Skeletal muscle cell (primary cell): ENCODE measurements at regions not wholly inside any gene's neighbourhood (a gene's known extent, or its start where the extent isn't known, plus 50 kb on each side); places are given as distances from the start of the nearest gene placed in this dataset.
"Not testable (repeated sequence)": the region's sequence is repeated elsewhere in the genome, so short reads cannot be mapped to it uniquely, and the experiment has no call there.

Experiments used
- DNase-seq: peaks from one replicate; pipeline ENCODE4 v3.0.0-alpha.2; 2010; ENCODE audit warnings: low read depth
- H3K4me3 ChIP-seq: 2 replicates; pipeline ENCODE4 v1.5.1; 2011; ENCODE audit warnings: low read depth, mild to moderate bottlenecking, control low read depth, low read length, moderate library complexity

GRCh38 chr14:54221971-54222370, 174.8 kb upstream of the CDKN3 start:
- H3K4me3 ChIP-seq, result no peak overlapping the region
- DNase-seq, result no peak

DNA sequence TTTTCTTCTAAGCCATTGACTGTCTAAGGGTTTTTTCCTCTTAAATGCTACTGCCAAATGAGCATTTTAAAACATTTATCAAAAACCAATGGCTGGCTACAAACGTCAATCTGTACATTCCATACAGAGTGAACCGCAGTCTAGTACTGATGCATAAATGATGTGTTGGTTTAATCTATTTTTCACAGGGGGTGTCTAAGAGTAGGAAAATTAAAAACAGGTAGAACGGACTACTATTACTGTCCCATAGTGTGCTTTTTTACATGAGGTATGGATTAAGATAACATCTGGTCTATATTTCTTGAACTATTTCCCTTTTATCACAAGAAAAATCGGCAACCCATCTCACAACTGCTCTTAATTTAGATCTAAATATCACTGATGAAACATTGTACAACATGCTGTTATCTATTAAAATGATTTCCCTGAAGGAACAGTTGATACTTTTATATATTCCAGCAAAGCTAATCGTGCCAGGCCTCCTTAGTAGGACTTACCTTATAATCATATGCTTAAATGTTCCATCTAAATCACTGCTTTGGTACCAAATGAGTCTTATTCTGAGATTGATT, 172.9 kb upstream of the CDKN3 start:
- no peak for DNase-seq
- no peak overlapping the region for H3K4me3 ChIP-seq

GRCh38 chr14:54225457-54226060, 171.2 kb upstream of the CDKN3 start:
- DNase-seq, result no peak

DNA sequence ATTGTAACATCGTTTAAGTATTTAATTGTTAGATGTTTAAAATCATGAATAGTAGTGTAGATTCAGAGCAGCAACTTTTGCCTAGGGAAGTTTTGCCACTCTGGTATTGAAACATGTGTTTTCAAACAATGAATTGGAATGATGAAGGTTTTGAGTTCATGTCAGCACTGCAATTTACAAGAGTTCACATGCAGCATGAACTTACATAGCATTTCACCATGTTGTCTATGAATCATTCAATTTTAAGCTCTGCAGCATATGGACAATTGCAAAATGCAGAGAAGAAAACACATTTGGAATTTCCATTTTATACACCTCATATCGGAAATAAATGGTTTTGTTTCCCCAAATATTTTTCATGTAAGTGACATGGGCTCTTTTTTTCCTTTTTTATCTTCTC, 170.7 kb upstream of the CDKN3 start:
- H3K4me3 ChIP-seq, result no peak overlapping the region
- DNase-seq, result peak; percentile 53

More at GRCh38 chr14:54225457-54226060, 171.2 kb upstream of the CDKN3 start:
- H3K4me3 ChIP-seq, result no peak overlapping the region

- no peak for DNase-seq
- no peak overlapping the region for H3K4me3 ChIP-seq
These were observed 170.2 kb upstream of the CDKN3 start for GRCh38 chr14:54226558-54226957.

DNA sequence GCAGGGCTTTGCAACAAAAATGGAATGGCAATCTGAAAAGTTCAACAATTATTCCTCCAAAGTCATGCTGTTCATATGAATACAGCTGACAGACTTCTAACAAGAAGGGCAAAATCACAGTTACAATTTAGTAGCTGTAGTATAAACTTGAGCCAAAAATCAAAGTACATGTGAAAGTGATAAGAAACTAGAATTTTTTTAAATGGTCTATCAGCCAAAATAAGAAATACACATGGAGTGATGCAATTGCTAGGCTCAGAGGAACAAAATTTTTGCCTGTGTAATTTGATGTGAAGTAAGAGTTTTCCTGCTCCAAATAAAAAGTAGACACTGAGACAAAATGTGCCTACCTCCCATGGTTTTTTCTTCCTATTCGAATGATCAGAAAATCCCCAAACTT, 167.7 kb upstream of the CDKN3 start:
- H3K4me3 ChIP-seq, result no peak overlapping the region
- no peak for DNase-seq

GRCh38 chr14:54230645-54231044, 166.2 kb upstream of the CDKN3 start:
- no peak overlapping the region for H3K4me3 ChIP-seq
- no peak for DNase-seq

DNA sequence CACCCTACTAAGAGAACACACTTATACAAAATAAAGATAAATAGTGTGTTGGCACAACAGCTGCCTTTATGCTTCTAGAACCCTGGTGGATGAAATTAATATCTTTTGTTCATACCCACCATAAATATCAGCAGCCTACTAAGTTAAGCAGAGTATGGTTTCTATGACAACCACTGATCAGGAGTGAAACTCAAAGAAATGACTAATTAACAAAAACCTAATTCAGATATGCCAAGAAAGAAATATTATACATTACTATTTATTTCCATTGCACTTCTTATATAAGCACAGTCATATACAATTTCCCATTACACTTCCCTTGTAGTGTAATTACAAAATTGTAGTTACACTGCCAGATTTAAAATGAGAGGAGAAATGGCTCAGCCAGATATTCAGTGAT, 164.1 kb upstream of the CDKN3 start:
- no peak for DNase-seq
- H3K4me3 ChIP-seq, result no peak overlapping the region

GRCh38 chr14:54241517-54241916, 155.3 kb upstream of the CDKN3 start:
- H3K4me3 ChIP-seq, result no peak overlapping the region

DNA sequence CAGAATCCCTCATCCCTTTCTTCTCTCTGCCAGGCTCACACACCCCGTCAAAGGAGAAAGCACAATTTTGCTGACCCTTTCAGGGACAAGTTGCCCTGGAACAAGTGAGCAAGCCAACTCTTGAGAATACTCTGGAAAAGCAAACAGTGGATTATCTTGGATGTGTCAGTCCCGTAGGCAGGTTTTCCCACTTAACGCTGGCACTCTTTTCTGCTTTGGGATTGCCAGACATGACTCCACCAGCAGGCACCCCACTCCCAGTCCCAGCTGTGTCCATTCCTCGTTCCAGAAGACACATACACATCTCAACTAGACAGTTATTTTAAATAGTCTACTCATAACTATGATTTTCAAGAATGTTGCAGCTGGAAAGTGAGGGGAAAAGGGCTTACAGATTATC, 145.5 kb upstream of the CDKN3 start:
- H3K4me3 ChIP-seq, result no peak overlapping the region
- no peak for DNase-seq

More at GRCh38 chr14:54241517-54241916, 155.3 kb upstream of the CDKN3 start:
- no peak for DNase-seq

- peak; percentile 46 for DNase-seq
- H3K4me3 ChIP-seq, result no peak overlapping the region
These were observed 144.6 kb upstream of the CDKN3 start for GRCh38 chr14:54252072-54252730.

- no peak overlapping the region for H3K4me3 ChIP-seq
- peak; percentile 61 for DNase-seq
These were observed 143.4 kb upstream of the CDKN3 start for GRCh38 chr14:54253195-54253947.

GRCh38 chr14:54256156-54256555, 140.7 kb upstream of the CDKN3 start:
- no peak overlapping the region for H3K4me3 ChIP-seq
- no peak for DNase-seq

DNA sequence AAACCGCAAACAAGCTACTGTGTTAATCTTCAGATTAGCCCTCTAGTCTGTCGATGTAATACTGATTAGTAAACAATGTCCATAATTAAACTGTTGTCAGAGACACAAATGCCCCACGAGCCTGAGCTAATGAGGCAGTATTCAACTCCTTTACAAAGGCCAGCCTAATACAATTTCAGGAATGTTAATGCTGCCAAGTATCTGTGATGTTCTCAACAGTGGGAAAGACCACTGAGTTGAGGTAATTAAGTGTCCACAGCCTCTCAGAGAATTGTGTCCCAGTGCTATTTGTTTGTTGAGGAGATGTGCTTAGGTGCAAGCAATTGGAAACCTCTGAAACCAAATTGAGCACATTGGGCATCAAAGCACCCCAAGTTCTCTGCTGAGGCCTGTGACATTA, 139.4 kb upstream of the CDKN3 start:
- no peak overlapping the region for H3K4me3 ChIP-seq
- no peak for DNase-seq

- DNase-seq, result no peak
- no peak overlapping the region for H3K4me3 ChIP-seq
These were observed 138.4 kb upstream of the CDKN3 start for GRCh38 chr14:54258382-54258781.

DNA sequence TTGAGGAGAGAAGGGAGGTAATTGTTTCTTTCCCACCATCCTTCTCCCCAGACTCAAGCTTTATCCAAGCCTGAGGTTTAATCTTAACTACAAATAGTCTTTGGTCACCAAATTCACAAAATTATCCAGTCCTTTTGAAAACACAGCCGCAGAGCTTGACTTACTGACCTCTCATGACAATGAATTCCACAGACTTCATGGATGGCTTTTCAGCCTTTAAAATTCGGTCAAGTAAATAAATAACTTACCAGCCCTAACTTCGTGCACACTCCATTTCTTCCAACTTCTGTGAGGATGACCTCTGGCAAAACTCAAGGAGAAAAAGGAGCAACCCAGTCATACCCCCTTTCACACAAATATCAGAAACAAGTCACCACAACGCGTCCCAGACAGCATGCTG, 137.0 kb upstream of the CDKN3 start:
- H3K4me3 ChIP-seq, result no peak overlapping the region
- no peak for DNase-seq

- H3K4me3 ChIP-seq, result no peak overlapping the region
- DNase-seq, result no peak
These were observed 135.5 kb upstream of the CDKN3 start for GRCh38 chr14:54261283-54261682.

DNA sequence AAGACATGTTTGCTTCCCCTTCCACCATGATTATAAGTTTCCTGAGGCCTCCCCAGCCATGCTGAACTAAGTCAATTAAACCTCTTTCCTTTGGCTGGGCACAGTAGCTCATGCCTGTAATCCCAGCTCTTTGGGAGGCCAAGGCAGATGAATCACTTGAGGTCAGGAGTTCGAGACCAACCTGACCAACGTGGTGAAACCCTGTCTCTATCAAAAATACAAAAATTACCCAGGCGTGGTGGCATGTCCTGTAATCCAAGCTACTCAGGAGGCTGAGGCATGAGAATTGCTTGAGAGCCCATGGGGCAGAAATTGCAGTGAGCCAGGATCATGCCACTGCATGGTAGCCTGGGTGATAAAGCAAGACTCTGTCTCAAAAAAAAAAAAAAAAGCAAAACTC, 130.2 kb upstream of the CDKN3 start:
- not testable (repeated sequence) for H3K4me3 ChIP-seq, DNase-seq

- H3K4me3 ChIP-seq, result no peak overlapping the region
- DNase-seq, result no peak
These were observed 129.6 kb upstream of the CDKN3 start for GRCh38 chr14:54267172-54267571.

GRCh38 chr14:54275997-54276725, 120.6 kb upstream of the CDKN3 start:
- no peak overlapping the region for H3K4me3 ChIP-seq
- DNase-seq, result no peak
